DND-41 (cell line): ENCODE measurements at regions not wholly inside any gene's neighbourhood (a gene's known extent, or its start where the extent isn't known, plus 50 kb on each side); places are given as distances from the start of the nearest gene placed in this dataset.

ENCODE experiments used
- ATAC-seq: fragments of 200-7000 bp; cut with Tn5 transposase; 3 replicates; pipeline ENCODE4 v1.9.1; 2021; ENCODE audit warnings: low read depth; ENCODE audit not compliant: insufficient read depth
- DNase-seq: peaks from one replicate; pipeline ENCODE4 v3.0.0-alpha.2; 2020
- H2AFZ ChIP-seq: 2 replicates; pipeline ENCODE4 v1.6.0; 2012; ENCODE audit warnings: low read depth, low read length
- H3K27ac ChIP-seq: 2 replicates; pipeline ENCODE4 v1.5.1; 2012; ENCODE audit warnings: low read length, inconsistent platforms
- H3K27me3 ChIP-seq: fragments of 200-600 bp; sonication (generic); 2 replicates; pipeline ENCODE4 v1.6.0; 2012; ENCODE audit warnings: low read length, mild to moderate bottlenecking, inconsistent platforms; ENCODE audit not compliant: insufficient read depth, poor library complexity
- H3K36me3 ChIP-seq: 2 replicates; pipeline ENCODE4 v1.5.1; 2012; ENCODE audit warnings: low read length, inconsistent platforms; ENCODE audit not compliant: insufficient read depth
- H3K4me1 ChIP-seq: 2 replicates; pipeline ENCODE4 v1.5.1; 2012; ENCODE audit warnings: mild to moderate bottlenecking, low read length; ENCODE audit not compliant: insufficient read depth
- H3K4me2 ChIP-seq: 2 replicates; pipeline ENCODE4 v1.6.0; 2012; ENCODE audit warnings: mild to moderate bottlenecking, moderate library complexity, low read length, inconsistent platforms; ENCODE audit not compliant: insufficient read depth
- H3K4me3 ChIP-seq, 2 experiments: fragments of 200-600 bp in 1 of 2; shearing (Covaris generic) in 1 of 2; 2 replicates each; pipeline ENCODE4 v1.5.1; 2012 to 2016; ENCODE audit warnings: inconsistent platforms in 2 of 2, low read length in 2 of 2, mild to moderate bottlenecking in 2 of 2, low read depth in 1 of 2, moderate library complexity in 1 of 2
- H3K79me2 ChIP-seq: 2 replicates; pipeline ENCODE4 v1.6.0; 2012; ENCODE audit warnings: low read length, inconsistent platforms; ENCODE audit not compliant: insufficient read depth
- H3K9ac ChIP-seq: 2 replicates; pipeline ENCODE4 v1.6.0; 2012; ENCODE audit warnings: low read depth, mild to moderate bottlenecking, inconsistent platforms, low read length, moderate library complexity
- H3K9me3 ChIP-seq: 2 replicates; pipeline ENCODE4 v1.5.1; 2012; ENCODE audit warnings: low read length, moderate library complexity, mild to moderate bottlenecking, inconsistent platforms; ENCODE audit not compliant: insufficient read depth, severe bottlenecking
- H4K20me1 ChIP-seq: 2 replicates; pipeline ENCODE4 v1.6.0; 2012; ENCODE audit warnings: low read length; ENCODE audit not compliant: insufficient read depth
- CTCF ChIP-seq: IDR thresholded peaks from 2 replicates; pipeline ENCODE4 v1.5.1; 2012; ENCODE audit warnings: borderline replicate concordance, low read length, moderate library complexity, mild to moderate bottlenecking; ENCODE audit not compliant: poor library complexity, severe bottlenecking; ENCODE audit errors: extremely low read depth
- EZH2 ChIP-seq: IDR thresholded peaks from 3 replicates; pipeline ENCODE4 v1.6.1; 2012; ENCODE audit warnings: borderline replicate concordance, low read depth, mild to moderate bottlenecking, moderate library complexity, low read length, inconsistent platforms; ENCODE audit not compliant: severe bottlenecking

- no peak for ATAC-seq
- Histone ChIP-seq H3K79me2 (no peaks in the 10 kb centered on the region), H3K9me3 (no peaks in the 10 kb centered on the region), H3K4me1 (no peaks in the 10 kb centered on the region), H3K36me3 (no peaks in the 10 kb centered on the region), H3K9ac (no peak overlapping the region), H3K27me3 (no peaks in the 10 kb centered on the region), H4K20me1 (0 out of 2 replicates have a peak, but pooled peaks cover 3% of the 10 kb centered on the region), H2AFZ (no peak overlapping the region), H3K27ac (no peak overlapping the region), H3K4me2 (no peak overlapping the region), H3K4me3 (no peak overlapping the region)
- no peak for DNase-seq
- TF ChIP-seq EZH2 (no peak), CTCF (no peak)
Measured at GRCh38 chr12:113766131-113766878, 199.8 kb downstream of the RBM19 start.

- H3K9ac ChIP-seq = no peak overlapping the region
- H3K4me2 ChIP-seq = no peak overlapping the region
- H3K4me3 ChIP-seq = no peak overlapping the region
- H3K9me3 ChIP-seq = no peaks in the 10 kb centered on the region
- 0 out of 2 replicates have a peak, but pooled peaks cover 3% of the 10 kb centered on the region for H4K20me1 ChIP-seq
- H3K27ac ChIP-seq = no peak overlapping the region
- H3K27me3 ChIP-seq = no peaks in the 10 kb centered on the region
- no peaks in the 10 kb centered on the region for H3K79me2 ChIP-seq
- DNase-seq (no peak), ATAC-seq (no peak)
- TF ChIP-seq CTCF = no peak
- TF ChIP-seq EZH2 = no peak
- no peak overlapping the region for H2AFZ ChIP-seq
- H3K4me1 ChIP-seq = no peaks in the 10 kb centered on the region
- H3K36me3 ChIP-seq = no peaks in the 10 kb centered on the region
Measured at GRCh38 chr12:113764661-113765060, 201.5 kb downstream of the RBM19 start.

- Histone ChIP-seq H3K27me3 (no peaks in the 10 kb centered on the region), H3K4me2 (no peak overlapping the region), H3K36me3 (no peaks in the 10 kb centered on the region), H3K4me3 (no peak overlapping the region), H3K27ac (no peak overlapping the region), H4K20me1 (0 out of 2 replicates have a peak, but pooled peaks cover 3% of the 10 kb centered on the region), H3K9me3 (no peaks in the 10 kb centered on the region), H2AFZ (no peak overlapping the region), H3K9ac (no peak overlapping the region), H3K79me2 (no peaks in the 10 kb centered on the region), H3K4me1 (no peaks in the 10 kb centered on the region)
- no peak for ATAC-seq
- TF ChIP-seq CTCF (no peak), EZH2 (no peak)
- no peak for DNase-seq
Measured at GRCh38 chr12:113762882-113763816, 203.0 kb downstream of the RBM19 start.
